ENCODE measurements at regions not wholly inside any gene's neighbourhood (a gene's known extent, or its start where the extent isn't known, plus 50 kb on each side); places are given as distances from the start of the nearest gene placed in this dataset.

GRCh38 chr12:127300753-127301152 lies 966.2 kb upstream of the TMEM132C start:
- no peak for DNase-seq

GRCh38 chr12:127301876-127302275 lies 965.1 kb upstream of the TMEM132C start:
- DNase-seq: no peak

DNA sequence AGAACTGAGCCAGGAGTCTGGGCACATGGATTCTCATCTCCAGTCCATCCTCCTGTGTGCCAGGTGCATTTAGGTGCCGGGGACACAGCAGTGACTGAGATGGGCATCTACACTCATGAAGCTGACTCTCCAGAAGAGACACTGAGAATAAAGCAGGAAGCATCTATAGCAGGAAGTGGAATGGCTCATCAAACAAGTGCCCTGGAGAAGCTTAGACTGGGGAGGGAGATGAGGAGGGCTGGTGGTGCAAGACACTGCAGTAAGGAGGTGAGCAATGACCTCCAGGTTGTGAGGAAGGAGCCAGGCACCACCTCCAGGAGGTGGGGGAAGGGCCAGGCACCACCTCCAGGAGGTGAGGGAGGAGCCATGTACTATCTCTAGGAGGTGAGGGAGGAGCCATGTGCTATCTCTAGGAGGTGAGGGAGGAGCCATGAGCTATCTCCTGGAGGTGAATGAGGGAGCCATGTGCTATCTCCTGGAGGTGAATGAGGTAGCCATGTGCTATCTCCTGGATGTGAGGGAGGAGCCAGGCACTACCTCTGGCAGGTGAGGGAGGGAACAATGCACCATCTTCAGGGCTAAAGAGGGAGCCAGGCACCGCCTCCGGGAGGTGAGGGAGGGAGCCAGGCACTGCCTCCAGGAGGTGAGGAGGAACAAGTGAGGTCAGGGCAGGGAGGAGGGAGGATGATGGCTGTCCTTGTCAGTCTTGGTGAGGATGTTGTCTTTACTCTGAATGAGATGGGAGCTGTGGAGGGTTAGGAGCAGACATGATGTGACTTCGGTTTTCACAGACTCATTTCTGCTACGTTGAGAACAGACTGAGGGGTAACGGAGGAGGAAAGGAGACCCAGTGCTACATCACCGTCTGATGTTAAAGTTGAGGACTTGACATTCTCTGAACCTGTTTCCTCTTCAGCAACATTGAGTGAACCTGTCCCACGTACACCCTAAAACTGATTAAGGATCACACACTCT lies 961.9 kb upstream of the TMEM132C start:
- no peak for DNase-seq

DNA sequence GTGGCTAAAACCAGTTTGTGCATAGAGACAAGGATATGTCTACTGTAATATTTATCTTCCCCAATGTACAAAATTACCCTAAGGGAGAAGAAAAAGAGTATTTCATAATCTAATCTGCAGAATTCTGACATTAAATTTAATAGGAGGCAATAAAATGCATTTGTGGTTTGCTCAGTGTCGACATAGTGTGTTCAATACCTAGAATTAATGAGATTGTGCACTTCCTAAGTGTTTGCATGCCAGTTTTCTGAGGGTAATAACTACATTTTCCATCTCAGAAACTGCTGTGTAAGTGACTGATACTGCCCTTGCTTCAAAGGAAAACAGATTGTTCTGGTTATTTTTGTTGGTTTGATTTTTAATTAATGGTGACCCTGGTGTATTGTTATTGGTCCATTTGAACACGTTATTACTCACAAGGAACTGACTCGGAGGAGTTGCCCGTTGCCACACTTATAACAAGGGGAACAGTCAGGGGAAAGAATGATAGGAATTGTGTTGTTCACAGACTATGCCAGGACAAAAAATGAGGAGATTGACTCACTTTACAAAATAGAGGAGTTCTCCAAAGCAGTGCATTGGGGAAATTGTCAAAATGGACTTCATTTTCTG lies 960.3 kb upstream of the TMEM132C start:
- no peak for DNase-seq

DNA sequence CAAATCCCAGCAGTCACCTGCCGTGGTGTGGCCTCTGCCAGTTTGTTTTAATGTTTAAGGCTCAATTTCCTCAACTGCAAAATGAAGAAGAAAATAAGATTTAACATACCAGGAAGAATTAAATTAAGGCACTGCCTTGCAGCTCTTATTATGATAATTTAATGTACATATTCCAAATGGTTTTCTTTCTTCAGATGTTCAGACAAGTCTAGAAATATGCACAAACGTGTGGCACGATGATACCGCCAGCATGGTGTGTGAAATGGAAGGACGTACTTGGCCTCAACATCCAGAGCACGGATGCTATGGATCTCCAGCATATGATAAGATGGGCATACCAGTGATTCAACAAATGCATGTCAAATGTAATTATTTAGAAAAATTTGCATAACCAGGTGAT lies 959.4 kb upstream of the TMEM132C start:
- no peak for DNase-seq

GRCh38 chr12:127308148-127308547 lies 958.8 kb upstream of the TMEM132C start:
- DNase-seq: no peak

- DNase-seq: no peak
These were observed 956.4 kb upstream of the TMEM132C start for GRCh38 chr12:127310548-127310947.

GRCh38 chr12:127311720-127312364 lies 955.1 kb upstream of the TMEM132C start:
- no peak for DNase-seq

- no peak for DNase-seq
These were observed 942.3 kb upstream of the TMEM132C start for GRCh38 chr12:127324681-127325080.

DNA sequence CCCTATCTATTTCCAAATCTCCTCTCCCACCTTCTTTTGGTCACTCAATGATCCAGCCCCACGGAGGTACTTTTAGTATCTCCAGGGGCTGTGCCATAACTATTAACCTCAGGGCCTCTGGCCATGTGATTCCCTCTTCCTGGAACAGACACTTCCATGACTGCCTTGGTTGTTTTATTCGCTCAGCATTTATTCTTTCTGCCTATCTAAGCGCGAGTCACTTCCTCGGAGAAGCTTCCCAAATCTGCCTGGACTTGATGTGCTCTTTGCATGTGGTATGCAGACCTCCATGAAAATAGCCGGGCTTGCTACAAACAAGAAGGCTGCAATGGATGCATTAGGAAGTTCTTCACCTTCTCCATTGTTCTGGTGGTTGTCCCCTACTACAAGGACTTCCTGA lies 939.0 kb upstream of the TMEM132C start:
- DNase-seq: no peak

DNA sequence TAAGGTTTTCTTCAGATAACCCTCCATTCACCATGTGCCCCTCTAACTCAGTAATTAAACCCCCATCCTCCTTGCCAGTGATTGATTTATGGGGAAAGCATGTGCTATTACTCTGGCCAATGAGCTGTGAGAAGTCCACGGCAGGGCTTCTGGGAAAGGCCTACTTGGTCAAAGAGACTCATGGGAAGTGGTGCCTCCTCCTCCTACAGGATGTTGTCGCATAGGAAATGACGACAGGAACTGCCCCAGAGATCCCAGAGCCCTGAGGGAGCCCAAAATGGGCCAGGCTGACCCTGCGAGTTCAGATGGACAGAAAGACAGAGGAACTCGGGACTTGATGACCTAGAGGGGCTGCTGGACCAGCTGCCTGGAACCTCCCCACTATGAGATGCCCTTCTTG lies 938.1 kb upstream of the TMEM132C start:
- DNase-seq: no peak

GRCh38 chr12:127334365-127334764 lies 932.6 kb upstream of the TMEM132C start:
- no peak for DNase-seq

DNA sequence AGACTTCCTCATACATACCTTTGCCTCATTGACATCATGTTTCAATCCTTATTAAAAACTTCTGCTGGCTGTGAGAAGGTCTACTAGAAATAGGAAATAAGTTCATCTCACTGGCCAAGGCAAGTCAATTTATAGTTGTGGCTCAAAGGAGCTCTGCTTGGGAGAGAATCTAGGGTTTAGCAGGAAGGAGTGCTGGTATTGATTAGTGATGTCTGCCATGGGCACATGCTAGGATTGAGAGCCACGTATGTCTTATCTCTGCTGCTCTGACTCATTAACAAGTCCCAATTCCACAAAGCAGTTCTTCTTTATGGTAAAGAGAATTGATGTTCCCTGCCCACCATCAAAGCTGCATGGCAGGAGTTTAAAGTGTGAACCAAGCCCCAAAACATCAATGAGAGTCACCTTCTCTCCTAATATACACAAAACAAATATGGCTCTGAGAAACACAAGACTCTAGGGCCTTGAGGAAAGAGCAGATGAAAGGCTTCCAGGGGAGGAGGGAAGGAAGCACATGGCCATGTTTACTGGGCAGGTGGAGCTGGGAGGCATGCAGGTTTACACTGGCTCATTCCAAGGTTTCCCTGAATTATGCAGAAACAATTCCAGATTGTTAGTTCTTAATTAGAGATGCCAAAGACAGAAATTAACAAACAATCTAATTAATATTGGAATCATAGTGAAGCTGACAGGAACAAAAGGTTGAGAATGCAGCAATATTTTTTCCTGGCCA lies 931.9 kb upstream of the TMEM132C start:
- DNase-seq: no peak

- no peak for DNase-seq
These were observed 930.6 kb upstream of the TMEM132C start for GRCh38 chr12:127336416-127336815.

- no peak for DNase-seq
These were observed 927.9 kb upstream of the TMEM132C start for GRCh38 chr12:127339065-127339464.

GRCh38 chr12:127340381-127340780 lies 926.6 kb upstream of the TMEM132C start:
- no peak for DNase-seq

- no peak for DNase-seq
These were observed 924.1 kb upstream of the TMEM132C start for GRCh38 chr12:127342861-127343260.

GRCh38 chr12:127343940-127344339 lies 923.0 kb upstream of the TMEM132C start:
- DNase-seq: no peak

GRCh38 chr12:127351481-127352010 lies 915.4 kb upstream of the TMEM132C start:
- no peak for DNase-seq

DNA sequence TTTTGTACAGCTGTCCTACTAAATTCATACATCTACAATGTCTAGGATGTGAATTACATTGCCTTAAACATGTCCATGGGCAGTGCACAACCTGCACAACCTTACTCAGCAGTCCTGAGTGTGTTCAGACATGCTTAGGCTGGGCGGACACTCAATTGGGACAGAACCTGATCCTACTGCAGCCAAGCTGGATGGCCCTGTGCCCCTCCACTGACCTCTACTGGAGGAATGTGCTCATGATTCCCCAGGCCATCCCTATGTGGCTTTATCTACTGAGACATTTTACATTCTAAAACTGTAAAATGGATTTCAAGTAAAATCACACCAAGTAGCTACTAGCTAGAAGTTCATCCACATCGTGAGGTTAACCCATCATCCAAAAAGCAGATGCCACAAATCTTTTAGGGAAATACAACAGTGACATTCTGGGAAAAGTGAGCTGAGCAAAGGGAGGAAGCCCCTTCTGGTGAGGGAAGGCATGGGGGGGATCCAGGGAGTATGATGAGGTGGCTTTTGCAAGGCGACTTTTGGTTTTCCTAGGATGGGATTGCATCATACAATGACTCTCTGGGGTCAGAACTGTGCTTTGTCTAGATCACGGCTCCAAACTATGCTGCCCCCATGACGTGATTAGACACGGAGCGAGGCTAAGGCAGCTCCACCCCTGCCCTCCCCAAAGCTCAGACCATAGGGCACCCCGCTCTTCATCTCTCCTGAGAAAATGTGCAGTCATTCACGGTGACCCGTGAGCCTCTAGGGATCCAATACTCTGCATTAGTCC lies 911.7 kb upstream of the TMEM132C start:
- no peak for DNase-seq

DNA sequence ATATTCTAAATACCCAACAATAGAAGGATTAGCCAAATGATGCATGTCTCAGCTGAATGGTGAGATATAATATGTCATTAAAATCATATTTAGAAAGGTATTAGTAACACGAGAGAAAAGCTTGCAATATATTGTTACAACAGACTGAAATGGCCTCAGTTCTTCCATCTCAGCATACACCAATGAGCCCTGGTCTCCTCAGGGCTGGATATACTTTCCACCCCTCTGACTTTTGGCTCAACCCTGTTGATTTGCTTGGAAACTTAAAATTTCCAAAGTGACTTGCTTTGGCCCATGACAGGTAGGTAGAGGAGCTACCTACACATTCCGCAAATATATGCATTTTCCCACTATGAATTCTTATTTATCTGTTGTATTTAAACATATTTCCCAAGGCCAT lies 908.1 kb upstream of the TMEM132C start:
- DNase-seq: no peak

DNA sequence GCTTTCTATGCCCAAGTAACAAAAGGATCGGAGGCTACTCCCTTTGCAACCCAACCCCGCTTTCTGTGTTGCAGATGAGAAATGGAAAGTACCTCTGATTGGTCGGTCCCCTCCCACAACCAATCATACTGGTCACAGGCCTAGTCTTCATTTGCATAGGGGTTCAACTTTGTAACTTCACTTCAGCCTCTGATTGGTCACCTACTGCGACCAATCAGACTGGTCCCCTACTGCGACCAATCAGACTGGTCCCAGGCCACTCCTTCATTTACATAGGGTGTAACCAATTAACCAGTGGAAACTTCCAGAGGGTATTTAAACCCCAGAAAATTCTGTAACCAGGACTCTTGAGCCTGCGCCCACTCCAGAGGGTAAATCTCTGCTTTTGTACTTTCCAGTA lies 906.4 kb upstream of the TMEM132C start:
- no peak for DNase-seq

All from stimulated activated CD8-positive, alpha-beta memory T cell treated with anti-CD3 and anti-CD28 coated beads, Interleukin-4, amount 100 ng/mL, for 48 hours (primary cell).